GM18507 (cell line): ENCODE measurements at regions not wholly inside any gene's neighbourhood (a gene's known extent, or its start where the extent isn't known, plus 50 kb on each side); places are given as distances from the start of the nearest gene placed in this dataset.

Experiments
- DNase-seq: peaks from one replicate; pipeline ENCODE4 v3.0.0; 2011; ENCODE audit warnings: low read depth; ENCODE audit not compliant: insufficient read length; ENCODE audit errors: extremely low spot score
- FAIRE-seq: peaks from 2 replicates; lab custom pipeline; 2011; peaks lifted over from hg19 to GRCh38; lab: Jason Lieb, UNC

GRCh38 chr12:124517260-124518050, 50.0 kb downstream of the NCOR2 start:
- no peak for FAIRE-seq
- no peak for DNase-seq

GRCh38 chr12:124516850-124517249, 50.6 kb downstream of the NCOR2 start:
- DNase-seq = no peak

GRCh38 chr12:124515981-124516380, 51.4 kb downstream of the NCOR2 start:
- DNase-seq (no peak), FAIRE-seq (no peak)

More at GRCh38 chr12:124516850-124517249, 50.6 kb downstream of the NCOR2 start:
- FAIRE-seq = no peak

GRCh38 chr12:124514996-124515932, 52.1 kb downstream of the NCOR2 start:
- no peak for FAIRE-seq

GRCh38 chr12:124514145-124514995, 53.0 kb downstream of the NCOR2 start:
- FAIRE-seq (no peak), DNase-seq (no peak)

More at GRCh38 chr12:124514996-124515932, 52.1 kb downstream of the NCOR2 start:
- no peak for DNase-seq

GRCh38 chr12:124513297-124513867, 54.0 kb downstream of the NCOR2 start:
- DNase-seq (no peak), FAIRE-seq (no peak)

GRCh38 chr12:124512667-124513296, 54.6 kb downstream of the NCOR2 start:
- FAIRE-seq = no peak

GRCh38 chr12:124511259-124511985, 56.0 kb downstream of the NCOR2 start:
- DNase-seq (no peak), FAIRE-seq (no peak)

More at GRCh38 chr12:124512667-124513296, 54.6 kb downstream of the NCOR2 start:
- no peak for DNase-seq

GRCh38 chr12:124510301-124510970, 57.0 kb downstream of the NCOR2 start:
- no peak for DNase-seq
- no peak for FAIRE-seq

- no peak for DNase-seq
- no peak for FAIRE-seq
Measured at GRCh38 chr12:124509676-124510300, 57.6 kb downstream of the NCOR2 start.

- DNase-seq = no peak
Measured at GRCh38 chr12:124509300-124509675, 58.1 kb downstream of the NCOR2 start.

GRCh38 chr12:124508381-124509079, 58.9 kb downstream of the NCOR2 start:
- FAIRE-seq (no peak), DNase-seq (no peak)

More at GRCh38 chr12:124509300-124509675, 58.1 kb downstream of the NCOR2 start:
- no peak for FAIRE-seq

GRCh38 chr12:124507188-124508109, 60.0 kb downstream of the NCOR2 start:
- DNase-seq (no peak), FAIRE-seq (no peak)

- FAIRE-seq = no peak
- DNase-seq = no peak
Measured at GRCh38 chr12:124506832-124507153, 60.6 kb downstream of the NCOR2 start.

GRCh38 chr12:124506145-124506831, 61.1 kb downstream of the NCOR2 start:
- DNase-seq (no peak), FAIRE-seq (no peak)
